Prostate gland (tissue), 2 donors: ENCODE measurements at regions not wholly inside any gene's neighbourhood (a gene's known extent, or its start where the extent isn't known, plus 50 kb on each side); places are given as distances from the start of the nearest gene placed in this dataset.

Source experiments
- DNase-seq: peaks from one replicate; pipeline ENCODE4 v3.0.0-alpha.2; 2019; ENCODE audit warnings: low spot score
- H3K27ac ChIP-seq, 2 donors: fragments of 200-600 bp; sonication (generic); 2 replicates each; pipeline ENCODE4 v1.5.1; 2017 to 2019
- H3K27me3 ChIP-seq: fragments of 200-600 bp; sonication (generic); replicated peaks from 2 replicates; pipeline ENCODE4 v1.5.1; 2019; ENCODE audit not compliant: insufficient read depth
- H3K36me3 ChIP-seq, 2 donors: fragments of 200-600 bp; sonication (generic); 1 replicate in 1 of 2; 2 replicates in 1 of 2; pipeline versions ENCODE4 v1.5.1 to v1.8.1; 2017 to 2019
- H3K4me1 ChIP-seq: fragments of 200-600 bp; sonication (generic); replicated peaks from 2 replicates; pipeline ENCODE4 v1.5.1; 2019
- H3K4me3 ChIP-seq, 2 donors: fragments of 200-600 bp; sonication (generic); 2 replicates each; pipeline ENCODE4 v1.5.1; 2017 to 2019
- H3K9me3 ChIP-seq: fragments of 200-600 bp; sonication (generic); 2 replicates; pipeline ENCODE4 v1.5.1; 2017
- CTCF ChIP-seq, 4 experiments: fragments of 200-600 bp in 2 of 4; fragments of 450-650 bp in 2 of 4; sonication (generic) in 2 of 4; IDR thresholded peaks; 1 replicate in 3 of 4; 2 replicates in 1 of 4; pipeline ENCODE4 v1.5.1; 2016 to 2019; ENCODE audit warnings: antibody characterized with exemption in 4 of 4, mild to moderate bottlenecking in 2 of 4, moderate library complexity in 2 of 4
- POLR2A ChIP-seq: fragments of 450-650 bp; IDR thresholded peaks from one replicate; pipeline ENCODE4 v1.6.1; 2016; ENCODE audit warnings: antibody characterized with exemption, mild to moderate bottlenecking
- POLR2AphosphoS5 ChIP-seq: sonication (generic); formaldehyde crosslinking; IDR thresholded peaks from one replicate; pipeline ENCODE4 v1.6.1; 2017; ENCODE audit warnings: antibody characterized with exemption
- WGBS: methylation state at CpG from one replicate; pipeline ENCODE4 v1.1.5; 2018; 5-methylcytosine and 5-hydroxymethylcytosine counted together
- intact Hi-C: fragments of 100-400 bp; cut with DNase I; formaldehyde crosslinking; loops from one replicate; pipeline ENCODE4 v1.14.2; 2022

DNA sequence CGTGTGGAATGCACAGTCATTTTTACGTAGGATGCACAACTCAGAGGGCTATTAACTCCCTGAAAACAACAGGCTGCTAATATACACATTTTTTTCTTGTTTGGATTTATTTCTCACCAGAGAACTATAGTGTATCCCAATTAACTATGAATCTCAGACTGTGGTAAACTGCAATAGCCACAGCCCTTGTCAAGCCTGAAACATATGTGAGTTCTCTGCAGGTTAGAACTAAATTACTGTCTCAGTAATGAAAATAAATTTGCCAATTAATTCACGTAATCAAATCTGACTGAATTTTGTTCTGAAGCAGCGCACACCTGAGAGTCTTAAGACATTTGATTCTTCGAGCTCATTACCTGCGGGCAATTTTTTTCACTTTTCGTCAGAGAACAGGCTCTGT is 318.6 kb downstream of the PMP22 start:
- no peak for TF ChIP-seq CTCF (IDR thresholded peaks at IDR 0.05)
- TF ChIP-seq POLR2AphosphoS5: no peak
- TF ChIP-seq POLR2A: no peak
- Histone ChIP-seq H3K4me1 (no peaks in the 10 kb centered on the region), H3K27me3 (no peaks in the 10 kb centered on the region), H3K36me3 (no peaks in the 10 kb centered on the region), H3K4me3 (no peak overlapping the region), H3K9me3 (no peaks in the 10 kb centered on the region), H3K27ac (no peak overlapping the region)
- DNase-seq: no peak
- 84% methylated on average over 7 of the region's 7 CpGs for WGBS
- intact Hi-C loops: no loop called here

GRCh38 chr17:14942526-14943190 is 322.5 kb downstream of the PMP22 start:
- TF ChIP-seq POLR2A (no peak), CTCF (IDR thresholded peaks at IDR 0.05) (no peak), POLR2AphosphoS5 (no peak)
- Histone ChIP-seq H3K9me3 (no peaks in the 10 kb centered on the region), H3K4me3 (no peak overlapping the region), H3K27ac (no peak overlapping the region), H3K36me3 (no peaks in the 10 kb centered on the region), H3K27me3 (no peaks in the 10 kb centered on the region), H3K4me1 (no peaks in the 10 kb centered on the region)
- 49% methylated on average over 3 of the region's 3 CpGs for WGBS
- intact Hi-C loops: no loop called here
- peak; percentile 5 for DNase-seq

GRCh38 chr17:14940938-14941265 is 324.2 kb downstream of the PMP22 start:
- intact Hi-C loops: no loop called here
- DNase-seq: no peak
- Histone ChIP-seq H3K36me3 (no peaks in the 10 kb centered on the region), H3K9me3 (no peaks in the 10 kb centered on the region), H3K4me3 (no peak overlapping the region), H3K4me1 (no peaks in the 10 kb centered on the region), H3K27me3 (no peaks in the 10 kb centered on the region), H3K27ac (no peak overlapping the region)
- TF ChIP-seq CTCF (IDR thresholded peaks at IDR 0.05) (no peak), POLR2A (no peak), POLR2AphosphoS5 (no peak)
- 94% methylated on average over 3 of the region's 3 CpGs for WGBS

- H3K9me3 ChIP-seq: no peaks in the 10 kb centered on the region
- H3K27me3 ChIP-seq: no peaks in the 10 kb centered on the region
- H3K27ac ChIP-seq: no peak overlapping the region
- H3K4me1 ChIP-seq: no peaks in the 10 kb centered on the region
- DNase-seq: no peak
- TF ChIP-seq POLR2A: no peak
- TF ChIP-seq POLR2AphosphoS5: no peak
- no peak for TF ChIP-seq CTCF (IDR thresholded peaks at IDR 0.05)
- H3K4me3 ChIP-seq: no peak overlapping the region
- H3K36me3 ChIP-seq: no peaks in the 10 kb centered on the region
- intact Hi-C loops: no loop called here
- WGBS: 82% methylated on average over 4 of the region's 4 CpGs
These were observed 324.8 kb downstream of the PMP22 start for GRCh38 chr17:14940108-14940937.
